GM21825 (cell line): ENCODE measurements at regions not wholly inside any gene's neighbourhood (a gene's known extent, or its start where the extent isn't known, plus 50 kb on each side); places are given as distances from the start of the nearest gene placed in this dataset.

Experiments
- ATAC-seq: cut with Tn5 transposase; IDR thresholded peaks from one replicate; pipeline ENCODE4 v1.9.1; 2021; ENCODE audit warnings: mild to moderate bottlenecking, moderate library complexity; ENCODE audit not compliant: unreplicated experiment

DNA sequence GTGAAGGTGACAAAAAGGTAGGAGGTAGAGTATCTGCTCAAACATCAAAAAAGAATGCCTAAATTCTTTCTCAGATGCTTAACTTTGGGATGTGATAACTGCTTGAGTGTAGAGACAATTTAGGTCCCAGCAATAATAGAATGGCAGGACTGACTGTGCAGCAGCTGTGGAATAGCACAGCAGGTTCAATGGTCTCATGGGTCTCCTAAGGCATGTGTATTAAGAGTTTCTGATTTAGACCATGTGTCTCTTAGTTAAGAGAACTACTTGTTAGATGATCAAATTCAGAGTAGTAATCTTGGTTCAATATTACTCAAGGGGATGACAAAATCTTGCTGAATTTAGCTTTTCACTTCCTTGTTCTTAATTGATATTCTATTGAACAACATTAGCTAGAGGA, 72.0 kb downstream of the ALX1 start:
- ATAC-seq, result no peak

DNA sequence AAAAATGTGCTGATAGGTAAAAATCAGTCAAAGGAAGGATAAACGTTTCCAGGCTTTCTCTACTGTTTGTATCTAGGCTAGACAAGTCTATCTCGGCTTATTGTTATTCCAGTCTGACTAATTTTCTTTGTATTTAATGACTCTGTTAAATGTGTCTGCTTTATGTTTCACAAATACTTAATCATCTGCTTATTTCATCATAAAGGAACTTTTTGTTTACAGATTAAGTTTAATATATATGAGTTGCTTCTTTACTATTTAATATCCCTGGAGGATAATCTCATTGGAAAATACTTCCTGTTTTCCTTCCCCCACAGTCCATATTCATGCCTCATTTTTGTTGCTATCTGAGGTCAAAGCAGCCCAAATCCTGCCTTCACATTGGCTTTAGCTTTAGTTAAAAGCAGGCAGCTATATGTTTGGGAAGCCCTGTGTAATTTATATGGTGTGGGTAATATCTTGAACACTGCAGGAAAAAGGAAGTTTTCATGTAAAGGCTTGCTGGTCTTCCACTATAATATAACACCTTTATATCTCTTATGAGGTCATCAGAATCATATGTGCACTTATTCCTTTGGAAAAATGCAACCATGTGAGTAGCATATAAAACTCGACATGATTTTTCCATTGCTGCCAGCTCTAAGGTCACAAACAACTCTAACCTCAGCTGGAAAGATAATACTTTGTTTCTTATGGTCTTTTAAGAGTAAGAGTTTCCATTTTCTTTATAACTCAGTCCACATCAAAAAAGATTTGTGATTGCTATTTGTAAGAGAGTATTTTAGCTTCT, 76.8 kb downstream of the ALX1 start:
- ATAC-seq, result no peak

DNA sequence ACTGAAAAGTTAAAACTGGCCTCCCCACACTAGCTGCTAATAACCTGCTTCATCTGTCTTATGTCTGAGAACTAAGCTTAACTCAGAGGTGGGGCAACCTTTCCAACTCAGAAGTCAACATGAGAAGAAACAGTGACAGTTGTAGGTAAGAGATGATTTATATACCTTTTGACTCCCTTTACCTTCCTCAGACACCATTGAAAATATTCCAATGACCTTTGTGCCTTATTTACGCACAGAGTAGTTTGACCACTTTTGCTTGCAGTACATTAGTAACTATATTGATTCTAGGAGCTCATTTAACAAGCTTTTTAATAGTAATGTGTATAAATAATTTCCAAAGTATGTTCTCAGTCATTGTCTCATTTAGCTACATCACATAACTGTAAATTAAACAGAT, 77.6 kb downstream of the ALX1 start:
- ATAC-seq, result no peak

DNA sequence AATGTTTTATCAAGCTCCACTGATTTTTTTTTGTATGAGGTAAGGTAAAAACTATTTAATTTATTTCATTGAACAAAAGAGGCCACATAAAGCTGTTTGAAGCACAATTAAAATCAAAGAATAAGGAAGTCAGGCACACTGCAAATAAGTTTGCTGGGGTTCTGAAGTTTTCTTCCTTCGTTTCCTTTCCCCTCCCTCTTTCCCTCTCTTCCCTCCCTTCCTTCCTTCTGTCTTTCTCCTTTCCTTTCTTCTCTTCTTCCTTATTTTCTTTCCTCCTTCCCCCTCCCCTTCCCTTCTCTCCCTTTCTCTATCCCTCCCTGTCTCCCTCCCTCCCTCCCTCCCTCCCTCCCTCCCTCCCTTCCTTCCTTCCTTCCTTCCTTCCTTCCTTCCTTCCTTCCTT, 78.7 kb downstream of the ALX1 start:
- ATAC-seq, result no peak

DNA sequence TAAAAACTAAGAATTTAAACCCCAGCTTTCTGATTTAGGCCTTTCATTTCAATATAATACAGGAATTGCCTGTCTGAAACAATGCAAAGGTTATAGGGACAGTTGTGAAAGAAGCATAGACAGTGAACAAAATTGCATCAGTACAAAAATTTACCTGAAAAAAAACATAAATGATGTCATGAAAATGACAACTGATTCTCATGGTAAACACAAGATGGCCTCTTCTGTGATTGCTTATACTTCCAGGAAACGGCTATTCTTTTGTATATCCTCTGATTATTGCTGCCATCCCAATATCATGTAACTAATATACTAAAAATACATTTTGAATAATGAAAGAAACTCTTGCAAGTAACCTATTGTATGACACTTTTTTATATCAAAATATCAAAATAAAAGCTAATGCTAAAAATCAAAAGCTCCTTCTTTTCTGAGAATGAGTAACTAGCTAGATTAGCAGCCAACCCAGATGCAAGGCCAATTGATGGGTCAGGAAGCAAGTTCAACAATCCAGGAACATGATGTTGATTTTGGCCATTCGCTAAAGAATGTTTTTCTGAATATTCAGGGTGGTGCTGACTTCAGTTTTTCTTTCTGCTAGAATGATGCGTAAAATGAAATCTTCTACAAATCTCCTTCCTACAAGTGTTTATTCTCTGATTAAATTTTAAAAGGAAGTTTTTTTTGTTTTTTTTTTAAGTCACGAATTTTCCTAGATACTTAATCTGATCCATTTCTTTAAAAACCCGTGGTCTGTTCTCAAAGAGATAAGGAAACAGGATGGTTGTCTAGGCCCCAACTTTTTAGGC, 83.6 kb downstream of the ALX1 start:
- no peak for ATAC-seq

DNA sequence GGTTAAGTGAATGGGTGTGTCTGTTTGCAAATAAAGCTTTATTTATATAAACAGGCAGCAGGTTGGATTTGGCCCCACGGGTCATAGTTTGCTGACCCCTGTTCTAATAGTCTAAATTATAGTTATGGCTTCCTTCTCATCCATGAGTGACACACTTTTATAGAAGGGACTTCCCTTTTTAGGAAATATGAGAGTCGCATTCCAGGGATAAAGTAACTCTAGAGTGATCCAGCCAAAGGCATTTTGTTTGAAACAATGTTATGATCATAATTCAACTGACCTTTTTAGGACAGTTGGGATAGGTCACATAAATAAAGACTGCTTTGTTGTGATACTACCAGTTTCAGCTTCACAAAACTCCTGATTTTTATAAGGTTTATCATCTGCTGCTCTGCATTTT, 87.9 kb downstream of the ALX1 start:
- ATAC-seq, result no peak

DNA sequence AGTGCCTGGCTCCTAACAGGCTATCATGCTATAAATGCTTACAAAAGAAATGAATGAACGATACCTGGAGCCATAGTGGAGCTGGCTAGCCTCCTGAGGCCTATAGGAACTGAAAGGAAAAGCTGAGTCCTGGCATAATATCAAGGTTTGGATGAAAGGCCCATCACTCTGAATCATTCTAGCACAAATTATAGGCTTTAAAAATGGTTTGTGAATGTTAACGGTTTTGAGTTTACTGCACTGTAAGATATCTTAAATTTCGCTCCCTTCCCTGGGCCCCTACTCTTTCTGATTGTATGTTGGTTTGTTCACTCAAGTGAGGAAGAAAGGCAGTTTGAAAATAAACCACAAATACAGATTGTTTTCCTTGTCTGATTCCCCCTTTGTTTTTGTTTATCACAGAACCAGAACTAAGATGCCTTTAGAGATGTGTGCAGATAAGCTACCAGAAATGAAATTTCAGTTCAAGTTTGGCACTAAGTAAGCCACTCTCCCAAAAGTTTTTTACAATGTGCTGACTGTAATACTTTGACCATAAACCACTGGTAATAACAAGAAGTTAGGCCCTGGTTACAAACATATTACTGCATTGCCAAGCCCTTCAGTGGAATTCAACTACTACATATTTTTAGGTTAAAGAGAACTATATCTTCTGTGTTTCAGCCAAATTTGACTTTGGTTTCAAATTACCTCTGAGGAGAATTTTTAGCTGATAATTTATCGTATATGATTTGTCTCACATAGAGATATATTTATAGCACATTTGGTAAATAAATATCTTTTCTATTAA, 89.5 kb downstream of the ALX1 start:
- ATAC-seq, result no peak

DNA sequence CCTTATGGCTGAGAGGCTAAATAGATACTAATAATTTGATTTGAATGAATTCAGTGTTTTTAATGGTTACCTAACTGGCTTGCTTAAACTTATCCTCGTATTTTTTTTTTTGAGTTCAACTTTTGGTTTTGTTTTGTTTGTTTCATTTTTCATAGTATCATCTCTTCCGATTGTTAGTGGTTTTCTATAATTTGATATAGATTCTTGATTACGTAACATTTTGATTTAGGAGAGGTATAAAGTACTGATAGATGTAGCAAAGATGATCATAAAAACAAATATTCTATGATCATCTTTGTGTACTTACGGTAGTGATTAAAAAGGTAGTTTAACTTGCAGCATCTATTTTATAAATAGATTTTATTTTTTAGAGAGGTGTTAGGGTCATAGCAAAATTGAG, 93.0 kb downstream of the ALX1 start:
- no peak for ATAC-seq

DNA sequence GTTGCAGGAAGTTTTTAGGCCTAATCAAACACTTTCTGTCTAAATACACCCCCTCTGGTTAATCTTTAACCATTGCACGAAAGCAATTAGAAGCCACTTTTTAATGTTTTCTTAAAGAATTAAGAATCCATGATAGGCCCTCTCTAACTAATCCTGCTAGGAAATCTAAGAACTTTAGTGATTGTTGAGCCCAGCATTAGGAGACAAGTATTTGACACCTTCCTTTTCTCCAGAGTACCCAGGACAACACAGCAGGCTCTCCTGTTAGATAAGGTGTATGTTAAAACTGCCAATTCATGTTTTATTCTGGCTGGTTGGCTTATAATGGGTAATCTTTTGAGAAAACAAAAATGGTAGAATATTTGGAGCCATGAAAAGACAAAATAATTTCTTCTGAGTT, 95.0 kb downstream of the ALX1 start:
- no peak for ATAC-seq

DNA sequence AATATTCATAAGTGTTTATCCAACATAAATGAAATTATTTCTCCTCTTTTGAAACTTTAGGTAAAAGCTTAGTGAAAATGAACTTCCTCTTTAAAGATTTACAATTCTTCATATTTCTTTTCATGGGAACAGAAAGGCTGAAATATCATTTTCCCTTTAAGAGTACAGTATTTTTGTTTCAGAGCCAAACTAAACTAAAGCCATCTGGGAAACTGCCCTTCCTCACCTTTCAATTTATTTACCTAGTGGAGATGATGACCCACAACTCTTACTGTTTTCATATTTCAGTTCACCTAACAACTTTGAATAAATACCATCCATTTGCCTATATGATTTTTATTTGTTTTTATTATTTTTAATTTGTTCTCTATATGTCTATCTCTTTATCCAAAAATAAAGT, 105.4 kb downstream of the ALX1 start:
- no peak for ATAC-seq

DNA sequence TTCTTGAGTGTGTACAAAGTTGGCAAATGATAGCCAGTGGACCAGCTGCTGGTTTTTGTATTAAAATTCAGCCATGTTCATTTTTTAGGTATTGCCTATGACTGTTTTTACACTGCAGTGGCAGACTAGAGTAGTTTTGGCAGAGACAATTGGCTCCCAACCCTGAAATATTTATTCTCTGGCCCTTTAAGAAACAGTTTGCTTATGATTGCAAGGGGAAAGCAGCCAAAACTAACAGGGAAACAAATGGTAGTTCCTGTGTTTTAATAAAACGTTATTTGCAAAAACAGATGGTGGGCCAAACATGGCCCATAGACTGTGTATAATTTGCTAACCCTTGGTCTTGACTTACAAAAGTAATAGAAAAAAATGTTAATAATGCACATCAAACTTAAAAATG, 110.2 kb downstream of the ALX1 start:
- no peak for ATAC-seq

DNA sequence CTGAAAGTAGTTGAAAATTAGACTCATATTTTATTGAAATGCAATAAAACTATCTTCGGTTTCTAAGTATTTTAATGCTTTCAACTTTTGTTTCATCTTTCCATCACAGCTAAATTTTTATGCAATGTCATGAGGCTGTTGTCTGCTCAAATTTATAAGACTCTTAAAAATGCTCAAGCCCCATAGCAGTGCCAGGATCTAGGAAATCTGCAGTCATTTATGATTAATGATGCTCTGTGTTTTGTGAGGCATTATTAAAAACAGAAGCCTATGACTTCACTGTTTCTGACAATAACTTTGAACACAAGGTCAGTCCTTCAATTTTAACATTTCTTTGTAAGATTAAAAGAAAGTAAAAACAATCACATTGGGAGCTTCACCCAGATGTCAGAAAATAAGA, 112.5 kb downstream of the ALX1 start:
- ATAC-seq, result no peak

DNA sequence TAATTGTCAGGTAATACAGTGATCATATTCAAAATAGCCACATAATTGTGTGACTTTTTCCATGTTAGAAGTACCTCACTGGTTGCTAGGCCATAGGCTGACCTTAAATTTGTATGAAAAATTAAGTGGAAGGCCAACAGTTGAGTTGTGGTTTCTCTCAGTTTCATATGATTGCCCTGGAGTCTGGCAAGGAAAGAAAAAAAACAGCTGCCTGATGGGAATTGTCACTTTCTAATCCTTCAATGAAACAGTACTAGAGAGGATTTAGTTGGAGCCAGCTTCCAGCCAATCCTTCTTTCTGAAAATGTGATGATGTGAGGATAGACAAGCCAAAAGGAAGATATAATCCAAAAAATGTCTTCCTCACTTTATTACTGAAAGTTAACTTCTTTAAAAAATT, 113.6 kb downstream of the ALX1 start:
- ATAC-seq, result no peak

DNA sequence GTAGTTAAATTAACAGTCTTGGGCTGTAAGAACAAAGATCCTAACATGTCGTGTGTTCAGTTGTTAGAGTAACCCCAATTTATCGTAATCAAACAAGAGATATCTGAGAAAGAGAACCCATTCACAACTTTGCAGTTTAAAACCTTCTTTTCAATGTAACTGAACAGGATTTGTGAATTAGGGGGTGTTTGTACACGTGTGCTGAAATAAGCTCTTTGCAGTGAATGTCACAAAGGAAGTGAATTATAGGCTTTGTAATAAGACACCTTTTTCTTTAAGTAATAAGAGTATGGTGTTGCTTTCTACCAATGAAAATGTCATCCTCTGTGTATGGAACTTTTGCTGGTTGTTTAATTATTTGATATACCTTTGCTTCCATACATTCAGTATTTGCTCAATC, 114.0 kb downstream of the ALX1 start:
- ATAC-seq, result no peak

DNA sequence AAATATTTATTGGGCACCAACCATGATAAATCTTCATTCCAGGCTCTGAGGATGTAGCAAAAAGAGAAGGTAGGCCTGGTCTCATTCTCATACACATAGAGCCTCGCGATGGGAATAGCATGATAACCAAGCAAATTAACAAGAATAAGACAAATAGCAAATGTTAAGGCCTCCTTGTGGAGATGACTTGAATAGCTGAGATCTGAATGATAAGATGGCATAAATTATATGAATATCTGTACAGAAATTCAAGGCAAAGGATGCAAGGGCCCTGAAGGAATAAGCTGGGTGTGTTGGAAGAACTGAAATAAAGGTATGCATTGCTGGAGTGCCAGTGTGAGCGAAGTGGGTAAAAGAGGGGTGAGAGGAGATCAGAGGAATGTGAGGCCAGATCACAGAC, 114.8 kb downstream of the ALX1 start:
- ATAC-seq, result no peak

DNA sequence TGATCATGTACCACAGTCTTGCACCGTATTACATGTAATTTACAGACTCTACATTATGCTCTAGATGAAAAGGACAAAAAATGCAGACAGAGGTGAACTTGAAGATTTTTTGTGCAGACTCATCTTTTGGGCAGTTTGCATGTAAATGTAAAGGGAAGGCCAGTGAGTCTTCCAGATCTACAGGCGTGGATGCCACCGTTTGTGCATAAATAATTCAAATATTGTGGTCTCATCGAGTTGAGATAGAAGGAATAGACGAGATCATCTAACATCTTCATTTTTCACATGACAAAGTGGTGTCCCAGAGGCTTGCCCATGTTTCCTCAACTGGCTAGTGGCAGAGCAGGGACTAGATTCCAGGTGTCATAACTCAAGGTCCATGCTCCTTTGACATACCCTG, 125.2 kb downstream of the ALX1 start:
- no peak for ATAC-seq

DNA sequence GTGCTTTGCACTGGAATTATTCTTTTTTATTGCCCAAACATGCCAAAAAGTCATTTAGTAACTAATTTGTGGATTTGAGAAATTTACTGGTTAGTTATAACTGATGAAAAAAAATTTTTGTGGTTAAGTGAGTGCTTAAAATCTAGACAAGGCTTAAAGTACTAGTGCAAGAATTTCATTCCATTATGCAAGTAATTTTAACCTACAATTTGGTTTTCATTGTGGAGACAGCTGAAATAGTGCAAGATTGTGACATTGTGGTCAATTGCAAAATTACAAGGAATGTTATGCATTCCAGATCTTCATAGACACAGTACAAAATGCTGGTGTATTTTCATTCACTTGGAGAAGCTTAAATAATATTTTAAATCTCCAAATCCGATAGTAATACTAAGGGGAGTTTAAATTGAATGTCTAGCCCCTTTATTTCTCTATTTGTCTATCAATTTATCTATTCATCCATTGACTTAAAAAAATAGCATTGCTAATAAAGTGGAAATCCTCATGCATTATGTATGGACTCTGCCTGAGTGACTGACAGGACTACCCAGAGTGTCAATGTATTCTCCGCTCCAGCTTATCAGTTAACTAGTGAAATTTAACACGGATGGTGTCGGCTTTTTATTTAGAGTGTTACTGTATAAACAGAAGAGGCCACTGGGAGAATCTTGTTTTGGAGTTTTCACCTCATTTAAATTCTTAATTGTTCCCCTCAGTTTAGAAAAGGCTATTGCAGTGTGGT, 125.9 kb downstream of the ALX1 start:
- ATAC-seq, result no peak

DNA sequence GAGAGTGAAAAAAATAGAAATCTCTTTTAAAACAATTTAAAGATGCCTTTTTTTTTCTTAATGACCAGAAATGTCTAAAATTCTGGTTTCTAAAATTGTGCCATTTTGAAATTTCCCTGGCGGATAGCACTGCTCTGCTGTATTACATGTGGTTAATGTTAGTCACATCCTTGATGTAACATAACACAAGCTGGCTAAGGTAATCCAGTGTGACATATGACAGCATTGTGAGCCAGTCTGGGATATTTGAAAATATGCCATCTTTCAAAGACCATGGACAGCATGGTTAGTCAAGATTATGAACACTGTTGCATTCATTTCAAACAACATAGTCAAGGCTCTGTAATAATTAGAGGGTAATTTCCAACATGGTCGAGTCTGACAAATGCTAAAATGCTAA, 133.2 kb downstream of the ALX1 start:
- ATAC-seq, result no peak

DNA sequence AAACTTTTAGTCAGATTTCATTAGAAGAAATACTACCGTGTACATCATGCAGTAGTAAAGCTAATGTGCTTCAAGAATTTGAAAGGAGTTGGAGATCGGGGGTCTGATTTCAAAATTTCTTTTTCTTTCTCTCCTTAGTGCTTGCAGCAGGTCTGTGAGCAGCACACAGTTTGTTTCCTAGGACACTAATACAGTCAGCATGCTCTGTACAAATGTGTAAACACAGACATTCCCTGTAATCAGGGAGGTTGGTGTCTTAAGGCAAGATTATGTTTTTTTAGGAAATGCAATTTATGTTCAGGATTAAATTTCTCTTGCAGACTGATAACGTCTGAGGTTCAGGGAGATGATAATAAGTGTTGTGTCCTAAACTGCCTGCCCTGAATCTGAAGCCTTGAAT, 142.7 kb downstream of the ALX1 start:
- no peak for ATAC-seq

DNA sequence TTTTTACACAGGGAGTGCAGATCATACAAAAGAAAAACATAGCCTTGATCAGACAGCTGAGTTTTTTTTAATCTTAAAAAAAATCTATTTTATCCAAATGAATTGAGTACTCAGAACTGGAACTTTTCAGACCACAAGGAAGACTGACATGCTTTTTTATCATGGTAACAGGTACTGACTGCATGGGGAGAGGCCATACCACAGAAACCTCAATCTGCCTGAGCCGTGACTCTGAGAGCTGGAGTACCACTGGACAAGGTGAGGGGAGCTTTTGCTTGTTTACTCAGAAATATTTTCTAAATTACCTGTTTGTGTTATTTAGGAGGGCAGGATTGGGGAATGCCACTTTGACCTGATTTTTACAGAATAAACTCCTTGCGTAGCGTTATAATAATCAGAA, 143.9 kb downstream of the ALX1 start:
- ATAC-seq, result peak; percentile 70
